Skin of body (tissue), 1 donor: ENCODE measurements at regions not wholly inside any gene's neighbourhood (a gene's known extent, or its start where the extent isn't known, plus 50 kb on each side); places are given as distances from the start of the nearest gene placed in this dataset.
"Not testable (repeated sequence)": the region's sequence is repeated elsewhere in the genome, so short reads cannot be mapped to it uniquely, and the experiment has no call there.

Experiments used
- DNase-seq: peaks from one replicate; lab custom pipeline; 2025; lab: John Stamatoyannopoulos, UW

DNA sequence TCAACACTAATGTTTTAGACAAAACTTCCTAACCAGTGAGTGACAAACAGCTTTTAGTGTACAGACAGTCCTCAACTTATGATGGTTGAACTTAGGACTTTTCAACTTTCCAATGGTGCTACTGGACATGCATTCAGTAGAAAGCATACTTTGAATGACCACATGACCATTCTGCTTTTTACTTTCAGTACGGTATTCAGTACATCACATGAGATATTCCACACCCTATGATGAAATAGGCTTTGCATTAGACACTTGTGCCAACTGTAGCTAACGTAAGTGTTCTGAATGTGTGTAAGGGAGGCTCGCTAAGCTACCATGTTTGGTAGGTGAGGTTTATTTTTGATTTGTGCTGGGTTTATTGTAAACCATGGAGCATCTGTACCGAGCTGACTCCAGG lies 113.7 kb downstream of the WNT7A start:
- DNase-seq, result no peak

- DNase-seq, result no peak
Observed at GRCh38 chr3:13764161-13764560, 115.7 kb downstream of the WNT7A start.

DNA sequence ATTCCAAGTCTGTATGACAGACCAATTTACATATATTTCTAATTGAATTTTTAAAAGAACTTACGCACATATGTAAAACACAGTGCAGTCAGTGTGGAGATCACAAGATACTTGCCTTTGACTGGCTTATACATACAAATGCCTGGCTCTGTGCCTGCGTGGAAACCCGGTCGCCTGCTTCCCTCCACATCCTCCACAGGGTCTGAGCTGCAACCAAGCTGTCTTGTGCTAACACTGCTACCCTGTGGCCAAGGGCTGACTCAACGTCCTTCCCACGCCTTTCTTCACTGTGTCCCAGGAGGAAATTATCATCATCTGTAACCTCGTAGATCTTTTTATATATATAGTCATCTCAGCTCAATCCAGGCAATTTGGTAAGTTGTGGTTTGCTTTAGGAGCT lies 117.0 kb downstream of the WNT7A start:
- DNase-seq, result no peak

DNA sequence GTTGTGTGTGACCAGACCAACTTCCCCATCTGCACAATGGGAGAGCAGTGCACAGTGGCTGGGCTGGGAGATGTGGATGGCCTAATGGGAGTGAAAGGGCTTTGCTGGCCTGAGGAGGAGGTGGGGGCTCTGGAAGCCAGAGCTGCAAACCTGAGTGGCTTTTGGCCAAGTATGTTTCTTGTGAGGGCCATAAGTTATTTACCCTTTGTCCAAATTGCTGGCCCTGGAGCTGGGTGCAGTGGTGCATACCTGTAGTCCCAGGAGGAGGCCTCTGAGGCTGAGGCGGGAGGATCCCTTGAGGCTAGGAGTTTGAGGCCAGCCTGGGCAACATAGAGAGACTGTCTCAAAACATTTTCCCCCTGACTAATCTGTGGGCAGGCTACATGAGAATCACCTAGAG lies 129.1 kb downstream of the WNT7A start:
- no peak for DNase-seq

DNA sequence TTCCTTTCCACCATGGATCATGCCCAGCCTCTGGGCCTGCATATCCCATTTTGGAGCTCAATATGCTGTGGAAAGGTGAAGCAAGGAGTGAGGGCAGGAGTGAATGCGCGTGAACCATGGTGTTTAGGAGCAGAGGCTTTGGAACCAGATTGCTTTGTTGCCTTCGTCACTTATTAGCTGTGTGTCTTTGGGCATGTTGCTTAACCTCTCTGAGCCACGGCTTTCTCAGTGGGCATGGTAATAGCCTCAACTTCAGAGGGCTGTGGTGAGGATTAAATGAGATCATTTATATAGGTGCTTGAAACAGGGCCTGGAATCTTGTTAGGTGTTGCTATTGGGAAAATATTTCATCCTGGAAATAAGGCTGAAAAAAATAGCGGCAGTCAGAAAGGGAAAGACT lies 129.7 kb downstream of the WNT7A start:
- no peak for DNase-seq

- no peak for DNase-seq
Observed at GRCh38 chr3:13749063-13749764, 130.7 kb downstream of the WNT7A start.

- no peak for DNase-seq
Observed at GRCh38 chr3:13748276-13748879, 131.5 kb downstream of the WNT7A start.

DNA sequence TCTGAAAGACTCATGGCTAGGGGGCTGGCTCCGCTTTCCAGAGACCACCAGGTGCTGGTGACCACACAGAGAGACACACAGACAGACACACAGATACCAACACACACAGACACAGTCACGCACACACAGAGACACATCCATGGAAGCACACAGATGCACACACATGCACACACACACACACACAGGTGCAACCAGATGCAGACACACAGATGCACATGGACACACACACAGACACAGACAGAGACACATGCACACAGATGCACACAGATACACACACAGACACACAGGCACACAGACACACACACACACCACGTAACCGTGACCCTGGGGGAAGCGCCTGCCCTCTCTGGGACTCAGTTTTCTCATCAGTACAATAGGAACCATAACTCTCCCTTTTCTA lies 132.2 kb downstream of the WNT7A start:
- no peak for DNase-seq

DNA sequence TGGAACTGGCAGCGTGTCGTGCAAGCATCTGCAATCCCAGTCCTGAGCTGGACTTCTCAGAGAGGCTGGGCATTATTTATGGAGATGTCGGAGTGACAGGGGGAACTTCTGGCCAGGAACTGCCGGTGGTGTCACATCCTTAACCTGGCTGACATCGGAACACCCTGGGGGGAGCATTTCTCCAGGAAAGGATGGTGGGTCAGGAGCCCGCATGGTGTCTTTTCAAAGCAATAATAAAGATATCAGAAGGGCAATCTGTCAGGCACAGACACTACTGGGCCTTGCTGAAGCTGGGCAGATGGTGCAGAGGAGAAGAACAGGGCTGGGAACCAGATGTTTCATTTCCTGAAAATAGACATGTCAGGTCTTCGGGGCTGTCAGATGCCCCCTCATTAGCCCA lies 133.5 kb downstream of the WNT7A start:
- DNase-seq, result no peak

GRCh38 chr3:13745636-13746035 lies 134.2 kb downstream of the WNT7A start:
- no peak for DNase-seq

- no peak for DNase-seq
Observed at GRCh38 chr3:13740795-13741194, 139.1 kb downstream of the WNT7A start.

DNA sequence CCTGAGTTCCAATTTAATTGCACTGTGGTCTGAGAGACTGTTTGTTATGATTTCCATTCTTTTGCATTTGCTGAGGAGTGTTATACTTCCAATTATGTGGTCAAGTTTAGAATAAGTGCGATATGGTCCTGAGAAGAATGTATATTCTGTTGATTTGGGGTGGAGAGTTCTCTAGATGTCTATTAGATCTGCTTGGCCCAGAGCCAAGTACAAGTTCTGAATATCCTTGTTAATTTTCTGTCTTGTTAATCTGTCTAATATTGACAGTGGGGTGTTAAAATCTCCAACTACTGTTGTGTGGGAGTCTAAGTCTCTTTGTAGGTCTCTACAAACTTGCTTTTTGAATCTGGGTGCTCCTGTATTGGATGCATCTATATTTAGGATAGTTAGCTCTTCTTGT lies 146.1 kb downstream of the WNT7A start:
- not testable (repeated sequence) for DNase-seq

DNA sequence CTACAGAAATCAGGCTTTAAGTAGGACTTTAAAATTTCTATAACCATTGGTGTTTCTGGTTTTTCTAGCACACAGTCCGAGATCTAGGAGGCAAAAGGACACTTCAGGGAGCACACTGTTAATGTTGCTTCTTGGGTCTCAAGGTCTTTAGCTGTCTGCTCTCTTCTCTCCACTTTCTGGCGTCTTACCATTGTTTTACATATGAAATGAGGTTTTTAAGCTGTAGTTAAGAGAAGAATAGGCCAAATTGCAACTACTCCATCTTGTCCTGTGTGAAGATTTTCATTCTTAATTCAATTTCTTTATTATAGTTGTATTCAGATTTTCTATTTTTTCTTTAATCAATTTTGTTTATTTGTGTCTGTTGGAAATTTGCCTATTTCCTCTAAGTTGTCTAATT lies 151.4 kb downstream of the WNT7A start:
- no peak for DNase-seq

DNA sequence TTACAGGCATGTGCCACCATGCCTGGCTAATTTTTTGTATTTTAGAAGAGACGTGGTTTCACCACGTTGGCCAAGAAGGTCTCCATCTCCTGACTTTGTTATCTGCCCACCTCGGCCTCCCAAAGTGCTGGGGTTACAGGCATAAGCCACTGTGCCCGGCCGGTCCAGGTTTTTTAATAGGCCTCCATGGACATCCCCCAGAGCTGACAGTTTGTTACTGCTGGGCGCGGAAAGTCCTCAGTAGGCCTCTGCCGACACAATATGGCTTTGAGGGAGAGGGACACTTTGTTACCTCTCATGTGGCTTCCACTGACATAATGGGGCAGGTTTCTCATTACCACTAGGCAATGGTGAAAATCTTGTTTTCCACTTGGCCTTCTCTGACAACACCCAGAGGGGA lies 152.0 kb downstream of the WNT7A start:
- DNase-seq, result no peak

DNA sequence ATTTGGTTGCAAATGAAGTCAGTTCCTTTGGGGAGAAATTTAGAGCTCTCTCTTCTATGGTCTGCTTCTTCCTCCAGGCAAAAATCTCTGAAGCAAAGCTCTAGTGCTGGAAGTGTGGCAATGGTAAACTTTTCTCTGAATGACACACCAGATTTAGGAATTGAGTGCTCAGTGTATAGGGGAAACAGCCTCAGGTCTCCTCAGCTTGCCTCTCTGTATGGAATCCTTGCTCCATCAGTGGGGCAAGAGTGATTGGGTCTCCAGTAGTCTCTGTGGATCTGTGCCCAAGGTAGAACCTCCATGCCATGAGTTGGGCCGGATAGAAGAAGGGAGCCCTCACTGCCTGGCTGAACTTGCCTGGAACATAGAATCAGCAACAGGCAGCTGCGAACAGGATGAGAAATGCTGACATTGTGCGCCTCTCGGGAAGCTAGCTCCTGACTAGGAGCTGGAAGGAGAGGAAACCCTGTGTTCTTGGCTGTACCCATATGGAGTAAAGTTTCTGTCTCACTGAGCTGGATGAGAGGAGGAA lies 156.1 kb downstream of the WNT7A start:
- no peak for DNase-seq

GRCh38 chr3:13722178-13722577 lies 157.7 kb downstream of the WNT7A start:
- no peak for DNase-seq

- no peak for DNase-seq
Observed at GRCh38 chr3:13718436-13718835, 161.4 kb downstream of the WNT7A start.

DNA sequence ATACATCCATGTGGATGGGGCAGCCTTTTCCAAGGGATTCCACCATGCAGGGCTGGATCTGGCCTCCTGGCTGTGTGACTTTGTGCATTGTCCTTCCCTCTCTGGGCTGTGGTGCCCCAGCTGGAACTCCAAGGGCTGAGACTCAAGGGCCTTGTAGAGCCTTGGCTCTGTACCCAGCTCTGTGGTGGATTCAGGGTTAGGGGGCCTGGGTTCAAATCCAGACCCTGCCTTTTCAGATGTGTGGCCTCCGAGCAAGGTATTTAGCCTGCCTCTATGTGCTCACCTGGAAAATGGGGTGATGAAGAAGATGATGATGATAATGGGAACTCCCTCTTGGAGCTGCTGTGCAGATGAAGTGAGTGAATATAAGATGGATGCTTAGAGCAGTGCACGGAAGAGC lies 161.9 kb downstream of the WNT7A start:
- DNase-seq, result no peak

GRCh38 chr3:13717222-13717895 lies 162.5 kb downstream of the WNT7A start:
- no peak for DNase-seq

DNA sequence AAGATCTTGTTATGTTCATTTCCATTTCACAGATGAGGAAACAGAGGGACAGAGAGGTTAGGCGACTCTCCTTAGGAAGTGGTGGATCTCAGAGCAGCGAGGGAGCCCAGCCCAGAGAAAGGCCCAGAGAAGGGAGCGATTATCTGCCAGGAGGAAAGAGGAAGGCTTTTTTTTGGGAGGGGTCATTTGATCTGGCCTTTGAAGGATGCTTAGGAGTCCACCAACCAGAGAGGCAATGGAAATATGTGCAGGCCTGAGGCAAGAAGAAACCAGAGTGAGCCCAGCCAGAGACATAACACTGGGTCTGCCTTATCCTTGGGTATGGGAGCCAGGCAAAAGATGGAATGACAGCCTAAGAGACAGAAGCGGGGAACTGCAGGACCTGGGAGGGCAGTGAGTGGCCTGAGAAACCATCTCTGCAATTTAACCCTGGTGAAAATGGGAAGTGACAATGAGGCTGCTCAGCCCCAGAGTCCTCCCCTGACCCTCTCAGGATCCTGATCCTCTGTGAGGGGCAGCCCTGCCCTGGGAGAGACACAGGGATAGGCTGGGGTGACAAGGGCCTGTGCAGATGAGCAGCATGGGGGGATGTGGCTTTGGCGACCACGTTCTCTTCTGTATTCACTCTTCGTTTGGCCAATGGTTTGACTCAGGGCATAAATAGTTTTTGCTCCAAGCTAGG lies 163.2 kb downstream of the WNT7A start:
- DNase-seq, result no peak

- no peak for DNase-seq
Observed at GRCh38 chr3:13715961-13716360, 163.9 kb downstream of the WNT7A start.
